HG03442 (cell line): ENCODE measurements at regions not wholly inside any gene's neighbourhood (a gene's known extent, or its start where the extent isn't known, plus 50 kb on each side); places are given as distances from the start of the nearest gene placed in this dataset.

Experiments used
- ATAC-seq: cut with Tn5 transposase; IDR thresholded peaks from one replicate; pipeline ENCODE4 v1.9.1; 2021; ENCODE audit warnings: mild to moderate bottlenecking, moderate library complexity; ENCODE audit not compliant: unreplicated experiment

DNA sequence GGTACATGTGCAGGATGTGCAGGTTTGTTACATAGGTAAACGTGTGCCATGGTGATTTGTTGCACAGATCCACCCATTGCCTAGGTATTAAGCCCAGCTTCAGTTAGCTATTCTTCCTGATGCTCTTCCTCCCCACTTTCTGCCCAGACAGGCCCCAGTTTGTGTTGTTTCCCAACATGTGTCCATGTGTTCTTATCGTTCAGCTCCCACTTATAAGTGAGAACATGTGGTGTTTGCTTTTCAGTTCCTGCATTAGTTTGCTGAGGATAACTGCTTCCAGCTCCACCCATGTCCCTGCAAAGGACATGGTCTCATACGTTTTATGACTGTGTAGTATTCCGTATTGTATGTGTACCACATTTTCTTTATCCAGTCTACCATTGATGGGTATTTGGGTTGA, 251.7 kb upstream of the NOVA1 start:
- no peak for ATAC-seq

GRCh38 chr14:26851793-26852192, 254.0 kb upstream of the NOVA1 start:
- no peak for ATAC-seq

GRCh38 chr14:26855077-26855753, 257.4 kb upstream of the NOVA1 start:
- ATAC-seq: no peak

GRCh38 chr14:26856876-26857518, 259.2 kb upstream of the NOVA1 start:
- no peak for ATAC-seq

DNA sequence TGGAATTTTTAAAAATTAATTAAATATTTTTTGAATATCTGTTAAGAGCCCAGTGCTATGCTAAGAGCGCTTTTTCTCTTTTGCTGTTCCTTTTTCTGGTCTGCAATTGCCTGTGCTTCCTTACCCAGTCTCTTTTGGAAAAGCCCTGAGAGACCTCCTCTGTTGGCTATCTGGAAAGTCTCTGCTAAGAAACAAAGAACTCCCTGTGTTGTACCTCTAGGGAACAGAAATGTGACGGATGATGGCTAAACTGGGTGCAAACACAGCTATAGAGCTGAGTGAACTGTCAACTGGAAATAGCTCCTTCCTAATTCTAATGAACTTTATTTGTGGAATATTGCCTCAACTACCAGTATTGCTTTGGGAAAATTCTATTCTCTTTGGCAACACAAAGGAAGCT, 261.6 kb upstream of the NOVA1 start:
- no peak for ATAC-seq

GRCh38 chr14:26860111-26860510, 262.3 kb upstream of the NOVA1 start:
- no peak for ATAC-seq

- ATAC-seq: no peak
These were observed 265.9 kb upstream of the NOVA1 start for GRCh38 chr14:26863736-26864135.

- no peak for ATAC-seq
These were observed 268.9 kb upstream of the NOVA1 start for GRCh38 chr14:26866721-26867120.

- ATAC-seq: no peak
These were observed 269.4 kb upstream of the NOVA1 start for GRCh38 chr14:26867171-26867757.

- ATAC-seq: no peak
These were observed 272.3 kb upstream of the NOVA1 start for GRCh38 chr14:26870096-26870495.

GRCh38 chr14:26870722-26871617, 273.1 kb upstream of the NOVA1 start:
- ATAC-seq: no peak

GRCh38 chr14:26872515-26873361, 274.9 kb upstream of the NOVA1 start:
- no peak for ATAC-seq

DNA sequence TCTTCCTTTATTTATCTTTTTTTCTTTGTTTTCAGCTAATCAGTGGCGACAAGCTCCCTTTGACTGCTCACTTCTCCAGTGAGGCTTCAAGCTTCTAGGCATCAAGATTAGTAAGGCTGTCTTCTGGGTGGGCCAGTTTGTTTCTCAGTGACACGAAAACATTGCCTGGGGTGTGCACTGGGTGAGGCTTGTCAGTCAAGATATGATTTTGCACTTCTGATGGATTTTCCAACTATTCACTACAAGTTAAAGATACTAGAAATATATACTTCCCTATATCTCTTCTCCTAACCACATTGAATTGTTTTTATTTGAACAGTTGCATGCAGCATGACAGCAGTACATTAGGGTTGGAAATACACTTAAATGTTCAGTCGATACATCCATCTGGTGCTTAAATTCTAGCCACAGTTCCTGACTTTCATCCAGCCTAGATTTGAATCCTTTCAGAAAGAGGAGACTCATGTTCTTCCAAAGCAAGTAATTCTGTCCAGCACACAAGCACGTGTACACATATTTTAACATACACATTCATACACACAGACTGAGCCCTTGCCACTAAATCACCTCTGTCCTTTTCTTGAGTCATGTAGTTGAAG, 275.6 kb upstream of the NOVA1 start:
- no peak for ATAC-seq

DNA sequence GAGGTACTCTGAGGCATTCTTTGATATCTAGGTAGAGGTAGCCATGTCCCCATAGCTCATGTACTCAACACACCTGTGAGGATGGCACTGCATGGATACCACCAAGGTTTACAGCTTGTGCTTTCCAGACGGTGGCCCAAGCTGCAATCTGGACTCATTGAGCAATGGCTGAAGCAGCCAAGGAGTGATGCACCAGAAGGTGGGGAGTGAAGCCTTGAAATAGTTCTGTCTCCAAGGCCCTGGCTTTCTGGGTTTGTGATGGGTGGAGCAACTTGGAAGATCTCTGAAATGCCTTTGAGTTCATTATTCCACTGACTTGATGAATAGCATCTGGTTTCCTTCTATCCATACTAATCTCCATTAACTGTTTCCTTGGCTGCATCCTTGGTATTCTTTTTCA, 290.0 kb upstream of the NOVA1 start:
- ATAC-seq: no peak

- no peak for ATAC-seq
These were observed 290.8 kb upstream of the NOVA1 start for GRCh38 chr14:26888592-26888991.

DNA sequence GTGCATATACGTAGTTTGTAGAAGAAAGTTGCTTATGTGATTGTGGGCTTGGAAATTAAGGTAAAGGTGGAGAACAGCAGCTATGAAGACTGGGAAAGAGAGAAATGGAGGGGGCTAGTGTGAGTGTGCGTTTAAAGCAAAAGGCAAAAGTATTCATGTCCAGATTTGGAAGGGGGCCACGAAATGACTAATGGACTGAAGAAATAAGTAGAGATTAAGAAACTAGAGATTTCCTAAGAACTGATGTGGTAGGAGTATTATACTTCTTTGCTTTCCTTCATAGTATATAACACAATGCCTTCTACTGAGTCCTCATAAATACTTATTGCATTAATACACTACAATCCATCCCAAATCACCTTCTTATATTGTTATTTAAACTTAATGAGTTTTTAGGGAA, 298.6 kb upstream of the NOVA1 start:
- ATAC-seq: no peak

DNA sequence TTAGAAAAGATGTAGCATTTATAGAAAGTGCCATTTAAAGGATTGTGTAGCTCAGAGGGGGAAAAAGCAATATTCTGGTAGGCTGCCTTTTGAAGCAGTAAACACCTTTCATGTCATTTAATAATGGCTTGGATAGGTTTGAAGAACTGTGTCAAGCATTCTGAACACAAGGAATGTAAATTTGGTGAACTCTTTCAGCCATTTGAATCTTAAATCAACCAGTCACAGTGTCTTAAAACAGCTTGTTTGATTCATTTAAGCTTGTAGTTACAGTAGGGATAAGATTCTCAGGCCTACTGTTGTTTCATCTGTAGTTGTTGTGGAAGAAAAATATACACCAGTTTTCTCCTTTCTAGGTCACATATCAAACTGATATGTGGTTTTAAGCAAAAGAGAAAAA, 299.4 kb upstream of the NOVA1 start:
- no peak for ATAC-seq

DNA sequence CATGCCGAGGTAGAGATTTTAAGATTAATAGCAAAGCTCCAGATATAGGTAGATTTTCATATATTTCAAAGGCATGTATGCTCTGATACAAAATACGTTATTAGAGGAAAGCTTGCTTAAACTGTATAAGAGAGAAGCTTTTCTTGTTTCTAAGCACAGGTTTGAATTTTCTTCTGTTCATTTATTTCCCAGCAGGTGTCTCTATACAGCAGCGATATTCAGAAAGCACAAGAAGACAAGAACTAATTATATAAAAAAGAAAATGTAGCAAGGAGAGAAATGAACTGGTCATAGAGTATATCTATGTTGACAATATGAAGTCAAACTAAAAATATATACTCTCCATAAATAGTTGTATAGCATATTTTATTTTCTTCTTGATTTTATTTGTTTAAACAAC, 307.4 kb upstream of the NOVA1 start:
- ATAC-seq: no peak

GRCh38 chr14:26913786-26914185, 316.0 kb upstream of the NOVA1 start:
- ATAC-seq: no peak

DNA sequence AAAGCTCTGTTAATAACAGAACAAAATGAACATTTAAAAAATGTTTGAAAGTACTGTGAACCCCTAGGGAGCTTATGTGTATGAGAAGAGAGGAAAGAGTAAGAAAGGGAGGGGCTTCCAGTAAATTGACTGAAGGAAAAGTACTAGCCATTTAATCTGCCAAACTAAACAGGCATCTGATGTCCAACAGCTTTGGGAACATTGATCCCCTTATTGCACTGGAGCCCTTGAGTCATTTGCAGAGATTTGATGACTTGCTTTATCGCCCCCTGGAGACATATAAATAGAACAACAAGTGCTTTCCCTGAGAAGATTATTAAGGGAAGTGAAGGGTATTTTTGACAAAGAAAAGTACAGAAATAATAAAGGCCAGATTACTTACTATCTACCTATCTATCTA, 319.3 kb upstream of the NOVA1 start:
- no peak for ATAC-seq
